SK-N-SH (cell line): ENCODE measurements at regions not wholly inside any gene's neighbourhood (a gene's known extent, or its start where the extent isn't known, plus 50 kb on each side); places are given as distances from the start of the nearest gene placed in this dataset.

ENCODE experiments used
- CTCF ChIA-PET: fragments of 300-600, 350-600 bp; formaldehyde crosslinking; extraction: SDS; loops from one replicate; lab custom pipeline; 2021; lab: Yijun Ruan, JAX
- POLR2A ChIA-PET: fragments of 350-600 bp; sonication (Branson Sonifier 250); formaldehyde crosslinking; extraction: SDS; loops from one replicate; lab custom pipeline; 2020; ENCODE audit warnings: antibody characterized with exemption, inconsistent platforms; lab: Yijun Ruan, JAX
- DNase-seq: peaks from one replicate; pipeline ENCODE4 v3.0.0; 2012
- H2AFZ ChIP-seq: fragments of 200-600 bp; sonication (generic); 2 replicates; pipeline ENCODE4 v1.8.1; 2016; ENCODE audit warnings: antibody characterized with exemption, mild to moderate bottlenecking, low read depth
- H3F3A ChIP-seq: fragments of 200-600 bp; sonication (generic); replicated peaks from 2 replicates; pipeline ENCODE3; 2016; ENCODE audit warnings: antibody characterized with exemption, mild to moderate bottlenecking; ENCODE audit not compliant: insufficient read depth
- H3K27ac ChIP-seq, 2 experiments: fragments of 200-500 bp in 1 of 2; fragments of 200-600 bp in 1 of 2; sonication (Bioruptor generic) in 1 of 2; sonication (generic), shearing (Covaris generic) in 1 of 2; 2 replicates each; pipeline versions ENCODE4 v1.5.1 to v1.6.1; 2014 to 2016; ENCODE audit warnings: low read depth in 2 of 2, inconsistent platforms in 1 of 2, low read length in 1 of 2, mild to moderate bottlenecking in 1 of 2, mixed read lengths in 1 of 2
- H3K27me3 ChIP-seq: fragments of 200-600 bp; sonication (generic), shearing (Covaris generic); 2 replicates; pipeline ENCODE4 v1.6.1; 2016; ENCODE audit warnings: mixed run types; ENCODE audit not compliant: insufficient read depth
- H3K36me3 ChIP-seq, 2 experiments: fragments of 200-500 bp in 1 of 2; fragments of 200-600 bp in 1 of 2; sonication (Bioruptor generic) in 1 of 2; sonication (generic) in 1 of 2; replicated peaks in 1 of 2; 2 replicates each; pipeline versions ENCODE3 to v1.5.1; 2014 to 2016; ENCODE audit warnings: low read length in 1 of 2, mild to moderate bottlenecking in 1 of 2; ENCODE audit not compliant: insufficient read depth in 2 of 2, control insufficient read depth in 1 of 2
- H3K4me1 ChIP-seq, 2 experiments: fragments of 200-500 bp in 1 of 2; fragments of 200-600 bp in 1 of 2; sonication (Bioruptor generic) in 1 of 2; sonication (generic), shearing (Covaris generic) in 1 of 2; 2 replicates each; pipeline versions ENCODE4 v1.5.1 to v1.6.1; 2014 to 2016; ENCODE audit warnings: low read depth in 1 of 2, low read length in 1 of 2, mixed run types in 1 of 2; ENCODE audit not compliant: insufficient read depth in 2 of 2, control insufficient read depth in 1 of 2
- H3K4me2 ChIP-seq: fragments of 200-600 bp; sonication (generic), shearing (Covaris generic); 2 replicates; pipeline ENCODE4 v1.6.1; 2017; ENCODE audit warnings: mixed run types
- H3K4me3 ChIP-seq, 2 experiments: fragments of 200-500 bp in 1 of 2; fragments of 200-600 bp in 1 of 2; sonication (Bioruptor generic) in 1 of 2; sonication (generic), shearing (Covaris generic) in 1 of 2; 2 replicates each; pipeline versions ENCODE4 v1.5.1 to v1.8.1; 2014 to 2016; ENCODE audit warnings: low read depth in 2 of 2, inconsistent platforms in 1 of 2, low read length in 1 of 2, mild to moderate bottlenecking in 1 of 2, mixed read lengths in 1 of 2, moderate library complexity in 1 of 2
- H3K79me2 ChIP-seq: fragments of 200-600 bp; sonication (generic); 2 replicates; pipeline ENCODE4 v1.8.1; 2017; ENCODE audit warnings: mild to moderate bottlenecking; ENCODE audit not compliant: insufficient read depth
- H3K9ac ChIP-seq: fragments of 200-600 bp; sonication (generic); 2 replicates; pipeline ENCODE4 v1.6.1; 2017; ENCODE audit warnings: mixed run types
- H3K9me2 ChIP-seq: fragments of 200-600 bp; sonication (generic); 2 replicates; pipeline ENCODE4 v1.6.1; 2017; ENCODE audit warnings: mixed run types
- H3K9me3 ChIP-seq: fragments of 200-600 bp; sonication (generic); 2 replicates; pipeline ENCODE4 v1.6.1; 2017; ENCODE audit warnings: mixed run types, mild to moderate bottlenecking, moderate library complexity
- H4K20me1 ChIP-seq: fragments of 200-600 bp; sonication (generic); 2 replicates; pipeline ENCODE4 v1.6.1; 2017; ENCODE audit warnings: mild to moderate bottlenecking, mixed run types; ENCODE audit not compliant: insufficient read depth
- CHD2 ChIP-seq: fragments of 150-350 bp; IDR thresholded peaks from 2 replicates; pipeline ENCODE4 v1.6.1; 2018; ENCODE audit warnings: low read length; ENCODE audit not compliant: partially characterized antibody
- ELF1 ChIP-seq: IDR thresholded peaks from 2 replicates; pipeline ENCODE4 v1.4.0; 2012
- EP300 ChIP-seq, 2 experiments: IDR thresholded peaks; 2 replicates each; pipeline versions ENCODE4 v1.4.0 to v1.6.1; 2012; ENCODE audit warnings: borderline replicate concordance in 1 of 2, low read depth in 1 of 2, low read length in 1 of 2
- EZH2phosphoT487 ChIP-seq: fragments of 200-600 bp; sonication (generic); IDR thresholded peaks from 2 replicates; pipeline ENCODE4 v1.6.1; 2017; ENCODE audit warnings: low read depth, mixed run types, mild to moderate bottlenecking, antibody characterized with exemption, moderate library complexity, borderline replicate concordance
- FOSL2 ChIP-seq: IDR thresholded peaks from 2 replicates; pipeline ENCODE4 v1.4.0; 2012; ENCODE audit warnings: low read depth, mild to moderate bottlenecking, moderate library complexity, borderline replicate concordance
- FOXJ3 ChIP-seq: sonication (generic); formaldehyde crosslinking; IDR thresholded peaks from 2 replicates; pipeline ENCODE4 v1.5.1; 2020; ENCODE audit warnings: mild to moderate bottlenecking, missing genetic modification reagents
- GATA2 ChIP-seq: sonication (generic); formaldehyde crosslinking; IDR thresholded peaks from 2 replicates; pipeline ENCODE4 v1.5.0; 2020; ENCODE audit warnings: mild to moderate bottlenecking, missing genetic modification reagents
- IRF3 ChIP-seq: fragments of 150-350 bp; IDR thresholded peaks from 2 replicates; pipeline ENCODE4 v1.6.1; 2016; ENCODE audit warnings: mild to moderate bottlenecking, low read depth, low read length
- NFIC ChIP-seq: IDR thresholded peaks from 2 replicates; pipeline ENCODE4 v1.4.0; 2012; ENCODE audit warnings: borderline replicate concordance
- NRF1 ChIP-seq: IDR thresholded peaks from 2 replicates; pipeline ENCODE4 v1.6.1; 2012; ENCODE audit warnings: low read depth, mild to moderate bottlenecking, low read length
- RAD21 ChIP-seq: IDR thresholded peaks from 2 replicates; pipeline ENCODE4 v1.6.1; 2012; ENCODE audit warnings: mild to moderate bottlenecking, low read length
- REST ChIP-seq: IDR thresholded peaks from 2 replicates; pipeline ENCODE4 v1.6.1; 2012; ENCODE audit warnings: mild to moderate bottlenecking, low read depth, low read length, moderate library complexity
- RFX5 ChIP-seq: IDR thresholded peaks from 2 replicates; pipeline ENCODE4 v1.6.1; 2012; ENCODE audit warnings: mild to moderate bottlenecking, improper control_type of control experiment, low read length
- RXRA ChIP-seq: IDR thresholded peaks from 2 replicates; pipeline ENCODE4 v1.4.0; 2012; ENCODE audit warnings: low read depth, mild to moderate bottlenecking, borderline replicate concordance
- TAF1 ChIP-seq: IDR thresholded peaks from 2 replicates; pipeline ENCODE4 v1.6.1; 2012; ENCODE audit warnings: low read depth, mild to moderate bottlenecking, low read length, moderate library complexity, borderline replicate concordance
- USF1 ChIP-seq: IDR thresholded peaks from 2 replicates; pipeline ENCODE4 v1.4.0; 2012; ENCODE audit warnings: low read depth, borderline replicate concordance
- YY1 ChIP-seq: IDR thresholded peaks from 2 replicates; pipeline ENCODE4 v1.4.0; 2012; ENCODE audit warnings: low read depth, mild to moderate bottlenecking
- WGBS: methylation state at CpG from one replicate; pipeline ENCODE4 v1.1.6; 2017; ENCODE audit warnings: low lambda C conversion rate; 5-methylcytosine and 5-hydroxymethylcytosine counted together
- TF ChIP-seq, protein P1 (sequence below): IDR thresholded peaks from 2 replicates; pipeline ENCODE4; 2012

- ChIA-PET POLR2A (no interaction called here), CTCF (interaction anchor here (1.4 kb wide), 1 partner anchor 27 kb away, joined by 3 read pairs; no protein-coding TSS in a partner anchor)
- Histone ChIP-seq H3K9me3 (no peaks in the 10 kb centered on the region), H3K27me3 (no peaks in the 10 kb centered on the region), H4K20me1 (no peaks in the 10 kb centered on the region), H3K79me2 (no peaks in the 10 kb centered on the region), H2AFZ (peak overlapping the region; percentile 79; the same call in 1 of the 2 replicates), H3K4me2 (no peak overlapping the region), H3K27ac (peak overlapping the region in 1 of 2 experiments; percentile 90; a peak in 2 of 4 replicates), H3K4me1 (peaks cover 0 to 31% of the 10 kb centered on the region in 2 experiments; a peak in 3 of 4 replicates), H3K36me3 (no peaks in the 10 kb centered on the region), H3K9me2 (no peaks in the 10 kb centered on the region), H3F3A (peaks cover 40% of the 10 kb centered on the region), H3K9ac (no peak overlapping the region), H3K4me3 (no peak overlapping the region)
- WGBS = 48% methylated on average over 2 of the region's 3 CpGs
- TF ChIP-seq, protein P1, sequence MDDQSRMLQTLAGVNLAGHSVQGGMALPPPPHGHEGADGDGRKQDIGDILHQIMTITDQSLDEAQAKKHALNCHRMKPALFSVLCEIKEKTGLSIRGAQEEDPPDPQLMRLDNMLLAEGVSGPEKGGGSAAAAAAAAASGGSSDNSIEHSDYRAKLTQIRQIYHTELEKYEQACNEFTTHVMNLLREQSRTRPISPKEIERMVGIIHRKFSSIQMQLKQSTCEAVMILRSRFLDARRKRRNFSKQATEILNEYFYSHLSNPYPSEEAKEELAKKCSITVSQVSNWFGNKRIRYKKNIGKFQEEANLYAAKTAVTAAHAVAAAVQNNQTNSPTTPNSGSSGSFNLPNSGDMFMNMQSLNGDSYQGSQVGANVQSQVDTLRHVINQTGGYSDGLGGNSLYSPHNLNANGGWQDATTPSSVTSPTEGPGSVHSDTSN = no peak
- TF ChIP-seq EP300 (IDR thresholded peaks at IDR 0.05; ENCODE audit: borderline replicate concordance in 1 of 2, low read depth in 1 of 2, low read length in 1 of 2) (no peak), USF1 (no peak), GATA2 (CRISPR knock-in tag) (no peak), FOXJ3 (CRISPR knock-in tag) (no peak), FOSL2 (no peak), YY1 (no peak), EZH2phosphoT487 (no peak), CHD2 (no peak), TAF1 (no peak), NFIC (no peak), ELF1 (no peak), RXRA (no peak), NRF1 (no peak), IRF3 (no peak), RFX5 (no peak), RAD21 (no peak), REST (no peak)
- no peak for DNase-seq
These were observed 61.5 kb upstream of the HHIP start for GRCh38 chr4:144584428-144584827.
